HG03571 (cell line): ENCODE measurements at regions not wholly inside any gene's neighbourhood (a gene's known extent, or its start where the extent isn't known, plus 50 kb on each side); places are given as distances from the start of the nearest gene placed in this dataset.

Experiments used
- ATAC-seq: cut with Tn5 transposase; IDR thresholded peaks from one replicate; pipeline ENCODE4 v1.9.1; 2021; ENCODE audit not compliant: unreplicated experiment

DNA sequence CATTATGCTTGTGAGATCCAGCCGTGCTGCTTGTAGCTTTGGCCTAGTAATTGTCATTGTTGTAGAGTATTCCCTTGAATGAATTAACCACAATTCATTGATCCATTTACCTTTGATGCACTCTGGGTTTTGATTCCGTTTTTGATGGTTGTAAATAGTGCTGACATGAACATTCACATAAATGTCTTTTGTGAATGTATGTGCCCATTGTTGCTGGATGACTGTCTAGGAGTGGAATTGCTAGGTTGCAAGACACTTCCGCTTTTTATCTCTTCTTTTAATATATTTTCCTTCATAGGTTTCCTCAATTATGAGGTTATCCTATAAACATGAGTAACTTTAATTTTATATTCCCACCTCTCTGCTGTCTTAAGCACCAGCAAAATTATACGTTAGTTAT is 104.8 kb upstream of the CCDC68 start:
- ATAC-seq = no peak

DNA sequence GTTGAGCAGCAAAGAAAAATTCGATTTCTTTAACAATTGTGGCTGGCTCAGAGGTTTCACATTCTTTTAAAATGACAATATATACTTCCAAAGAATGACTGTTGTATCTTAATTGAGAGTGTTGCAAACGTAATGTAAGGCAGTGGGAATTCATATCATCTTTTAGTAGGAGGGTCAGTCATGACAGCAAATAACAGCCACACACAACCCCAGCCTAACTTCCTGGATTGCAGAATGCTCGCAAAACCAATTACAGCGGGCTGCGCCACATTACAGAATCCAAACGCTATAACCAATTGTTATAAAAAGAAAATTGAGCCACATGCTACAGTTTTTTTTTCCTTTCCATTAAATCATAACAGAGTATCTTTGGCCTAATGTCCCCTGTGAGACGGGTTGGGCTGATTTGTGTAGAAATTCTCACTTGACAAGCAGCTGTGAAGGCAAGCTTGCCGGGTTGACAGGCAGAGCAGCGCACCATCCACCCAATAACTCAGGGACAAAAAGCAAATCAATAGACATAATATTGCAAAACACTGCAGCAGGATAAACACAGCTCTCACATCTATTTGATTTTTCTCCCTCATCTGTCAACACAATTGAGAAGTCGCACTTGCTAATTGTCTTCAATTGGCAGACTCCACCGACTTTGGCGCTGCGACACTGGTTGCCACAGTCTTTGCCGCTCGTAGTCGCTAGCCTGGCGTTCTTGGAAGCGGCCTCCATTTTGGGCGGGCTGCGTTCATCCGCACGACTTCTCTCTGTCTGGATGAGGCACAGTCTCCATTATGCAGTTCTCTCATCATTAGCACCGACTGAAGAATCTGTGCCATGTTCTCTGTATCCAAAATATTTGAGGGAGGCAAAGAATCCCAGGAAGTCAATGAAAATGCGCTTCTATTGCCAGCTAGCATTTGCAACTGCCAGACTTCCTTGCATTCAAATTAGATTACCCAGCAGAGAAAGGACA is 95.0 kb upstream of the CCDC68 start:
- no peak for ATAC-seq

DNA sequence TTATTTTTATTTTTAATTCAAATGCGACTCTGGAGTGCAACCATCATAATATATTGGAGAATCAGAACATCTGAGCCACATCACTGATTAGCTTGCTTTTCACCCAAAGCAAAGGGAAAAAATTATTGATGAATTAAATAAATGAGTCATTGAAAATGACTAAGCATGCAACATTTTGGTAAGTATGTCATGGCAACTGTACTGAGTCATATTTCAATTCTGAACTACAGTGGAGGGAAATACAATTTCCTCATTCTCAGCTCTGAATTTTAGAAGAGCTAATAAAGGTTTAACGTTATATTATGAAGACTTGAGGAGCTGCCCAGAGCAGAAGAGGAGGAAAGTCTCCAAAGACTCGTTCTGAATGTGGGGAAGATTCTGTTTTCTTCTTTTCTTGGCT is 89.6 kb upstream of the CCDC68 start:
- ATAC-seq = no peak

DNA sequence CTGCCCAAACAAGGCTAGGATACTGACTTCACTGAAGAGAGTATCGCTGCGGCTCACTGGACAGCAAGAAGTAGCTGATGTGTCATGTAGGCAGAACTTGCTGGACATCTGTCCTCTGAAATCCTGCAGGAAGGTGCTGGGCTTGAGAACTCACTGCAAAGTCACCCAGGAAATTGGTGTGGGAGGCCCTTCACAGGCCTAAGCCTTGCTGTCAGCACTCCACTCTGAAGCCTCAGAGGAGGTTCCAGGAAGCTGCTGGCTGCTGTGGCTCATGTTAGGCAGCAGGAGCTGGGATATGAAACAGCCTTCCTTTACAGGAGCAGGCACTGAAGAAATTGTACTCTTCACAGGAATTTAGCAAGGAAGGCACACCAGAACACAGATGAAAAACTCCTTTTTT is 88.3 kb upstream of the CCDC68 start:
- no peak for ATAC-seq

DNA sequence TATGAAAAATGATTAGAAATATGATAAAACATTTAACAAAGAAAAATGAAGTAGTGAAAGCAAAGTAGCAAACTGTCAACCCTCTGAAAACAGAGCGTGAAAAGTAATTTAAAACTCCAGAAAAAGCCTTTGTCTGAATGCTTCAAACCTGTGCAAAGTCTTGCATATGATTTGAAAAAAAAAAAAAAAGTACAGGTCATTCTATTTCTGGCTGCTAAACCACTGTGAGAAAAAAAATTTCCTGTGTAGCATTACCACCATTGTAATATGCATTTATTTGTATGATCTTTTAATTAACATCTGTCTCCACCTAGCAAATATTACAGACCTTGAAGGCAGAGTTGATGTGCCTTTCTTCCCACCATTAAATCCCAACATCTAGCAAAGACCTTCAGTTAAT is 82.1 kb upstream of the CCDC68 start:
- ATAC-seq = no peak

DNA sequence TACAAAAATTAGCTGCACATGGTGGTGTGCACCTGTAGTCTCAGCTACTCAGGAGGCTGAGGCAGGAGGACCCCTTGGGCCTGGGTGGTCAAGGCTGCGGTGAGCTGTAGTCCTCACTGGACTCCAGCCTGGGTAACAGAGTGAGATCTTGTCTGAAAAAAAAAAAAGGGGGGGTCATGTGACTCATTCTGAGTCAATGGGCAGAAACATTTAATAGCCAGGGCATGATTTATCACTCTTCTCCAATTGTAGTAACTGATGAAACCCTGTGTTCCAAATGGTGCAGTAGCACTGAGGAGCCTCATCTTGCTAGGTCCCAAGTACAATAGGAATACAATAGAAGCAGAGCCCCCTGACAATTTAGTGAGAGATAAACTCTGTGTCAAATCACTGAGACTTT is 78.9 kb upstream of the CCDC68 start:
- ATAC-seq = no peak

DNA sequence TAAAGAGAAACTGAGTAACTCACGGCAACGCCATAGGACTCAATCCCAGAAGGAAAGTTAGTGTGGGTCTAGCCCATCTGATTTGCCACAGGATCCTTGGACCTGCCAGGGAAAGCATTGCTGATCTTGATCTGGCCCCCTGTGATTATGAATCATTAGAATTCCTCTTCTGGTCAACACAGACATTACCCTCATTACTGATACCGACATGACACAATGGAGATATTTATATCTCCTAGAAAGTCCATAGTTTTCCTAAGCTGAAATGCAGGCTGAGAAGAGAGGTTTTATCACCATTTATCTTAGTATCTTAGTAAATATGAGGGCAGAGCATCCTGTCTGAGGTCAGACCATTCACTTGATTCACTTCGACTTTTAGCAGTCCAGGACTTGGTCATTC is 75.5 kb upstream of the CCDC68 start:
- no peak for ATAC-seq

DNA sequence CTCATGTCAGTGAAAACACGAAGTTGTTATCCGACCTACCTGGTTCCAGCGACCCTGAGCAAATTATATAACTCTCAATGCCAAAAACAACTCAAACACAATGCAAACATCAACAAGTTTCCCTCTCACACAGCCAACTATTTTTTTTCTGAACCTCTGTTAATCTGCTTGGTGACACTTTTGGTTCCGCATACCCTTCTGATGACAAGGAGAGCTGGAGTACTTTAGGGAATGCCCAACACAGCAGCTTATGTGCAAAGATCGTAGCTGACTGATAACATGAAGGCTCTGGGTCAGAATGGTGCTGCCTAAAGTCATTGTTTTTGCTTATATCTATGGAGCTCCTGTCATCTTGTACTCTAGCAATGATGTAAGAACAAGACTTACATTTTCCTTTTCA is 72.7 kb upstream of the CCDC68 start:
- no peak for ATAC-seq

DNA sequence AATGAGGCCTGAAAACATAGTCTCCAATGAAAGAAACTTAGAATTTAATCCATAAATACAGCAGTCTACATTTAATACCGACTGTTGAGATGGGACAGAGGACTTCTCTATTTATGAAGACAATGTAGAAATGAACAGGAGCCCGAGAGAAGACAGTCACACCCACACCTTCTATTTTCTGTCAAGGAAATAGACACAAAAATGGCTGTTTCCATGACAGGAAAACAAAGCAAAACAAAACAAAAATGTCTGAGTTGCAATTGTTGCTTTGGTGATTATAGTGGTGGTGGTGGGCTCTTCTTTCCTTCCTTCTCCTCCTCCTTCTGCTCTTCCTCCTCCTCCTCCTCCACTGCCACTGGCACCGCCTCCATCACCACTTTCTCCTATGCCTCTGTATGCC is 72.3 kb upstream of the CCDC68 start:
- ATAC-seq = no peak

DNA sequence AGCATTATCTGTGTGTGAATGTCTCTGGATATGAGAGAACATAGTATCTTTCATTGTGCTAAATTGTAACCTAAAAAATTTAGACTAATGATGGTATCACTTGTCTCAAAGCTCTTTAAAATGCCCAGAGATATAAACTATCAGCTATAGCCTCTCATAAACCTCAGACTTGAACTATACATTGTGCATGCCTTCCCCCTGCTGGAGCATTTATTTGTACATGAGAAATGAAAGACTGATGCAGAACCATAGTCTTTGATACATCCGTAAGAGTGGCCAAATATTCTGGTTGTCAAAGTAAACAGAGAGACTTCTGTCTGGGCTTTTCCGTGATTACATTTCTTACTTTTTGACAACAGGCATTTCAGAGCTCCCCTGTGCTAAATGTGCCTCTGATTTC is 71.9 kb upstream of the CCDC68 start:
- ATAC-seq = no peak

DNA sequence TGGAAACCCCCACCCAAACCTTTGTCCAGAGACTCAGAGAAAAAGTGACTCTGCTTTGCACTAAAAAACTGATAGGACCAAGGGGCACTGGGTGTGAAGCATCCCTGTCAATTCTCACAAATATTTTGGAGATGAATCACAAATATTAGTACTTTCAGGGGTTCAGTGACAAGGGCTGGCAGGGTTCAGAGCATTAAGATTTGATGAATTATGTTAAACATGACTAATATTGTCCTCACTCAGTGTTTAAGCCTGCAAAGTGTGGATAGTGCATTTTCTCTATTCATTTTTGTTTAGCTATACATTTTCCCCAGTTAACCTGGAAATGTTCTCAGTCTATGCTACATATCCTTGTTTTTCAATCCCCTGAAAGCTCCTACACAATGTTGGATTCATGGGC is 65.3 kb upstream of the CCDC68 start:
- no peak for ATAC-seq

DNA sequence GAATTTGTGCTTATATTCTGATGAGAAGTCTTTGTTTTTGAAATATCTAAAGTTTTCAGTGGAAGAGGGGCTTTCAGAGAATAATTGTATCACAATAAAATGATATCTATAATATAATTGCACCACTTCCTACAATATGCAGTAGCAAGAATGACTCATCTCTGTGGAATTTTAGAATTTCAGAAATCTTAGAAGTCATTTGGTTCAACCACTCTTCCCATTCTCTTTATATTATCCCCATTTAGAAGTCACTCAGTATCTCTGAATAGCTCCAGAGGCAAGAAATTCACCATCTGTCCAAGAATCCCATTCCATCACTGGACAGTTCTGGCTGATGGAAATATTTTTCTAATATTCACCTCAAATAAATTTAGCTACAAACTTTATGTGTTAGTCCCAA is 59.3 kb upstream of the CCDC68 start:
- ATAC-seq = no peak

DNA sequence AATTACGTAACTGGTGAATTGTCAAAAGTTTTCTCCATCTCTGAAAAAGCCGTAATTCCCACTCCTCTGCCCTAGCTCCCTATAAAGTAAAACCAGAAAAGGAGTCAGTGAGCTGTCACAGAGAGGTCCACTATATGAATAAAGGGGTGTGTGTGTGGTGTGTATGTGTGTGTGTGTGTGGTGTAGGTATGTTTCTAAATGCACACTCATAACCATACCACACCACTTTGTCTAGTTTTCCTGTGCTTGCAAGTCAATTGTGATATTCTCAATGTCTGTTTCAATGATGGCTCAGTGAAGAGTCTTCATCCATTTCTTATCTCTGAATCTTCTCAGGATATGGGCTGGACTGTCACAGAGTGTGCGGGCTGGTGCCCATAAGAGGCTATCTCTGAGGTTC is 54.8 kb upstream of the CCDC68 start:
- no peak for ATAC-seq

DNA sequence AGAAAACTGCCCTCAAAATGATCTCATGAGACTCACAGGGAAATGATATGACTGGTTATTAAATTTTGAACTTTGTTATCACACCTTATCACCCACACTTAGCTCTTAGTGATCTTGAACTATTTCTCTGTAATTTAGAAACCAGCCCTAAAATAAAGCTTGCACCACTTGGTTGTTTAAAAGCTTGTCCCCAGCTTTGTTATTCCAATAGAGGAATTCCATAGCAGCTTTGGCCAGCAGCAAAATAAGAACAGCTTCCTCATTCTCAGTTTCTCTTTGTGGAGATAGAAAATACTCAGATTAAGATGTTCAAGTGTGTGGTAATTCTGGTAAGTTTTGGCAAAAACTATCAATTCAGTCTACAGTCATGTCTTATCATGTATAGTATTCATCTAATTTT is 54.4 kb upstream of the CCDC68 start:
- ATAC-seq = no peak

DNA sequence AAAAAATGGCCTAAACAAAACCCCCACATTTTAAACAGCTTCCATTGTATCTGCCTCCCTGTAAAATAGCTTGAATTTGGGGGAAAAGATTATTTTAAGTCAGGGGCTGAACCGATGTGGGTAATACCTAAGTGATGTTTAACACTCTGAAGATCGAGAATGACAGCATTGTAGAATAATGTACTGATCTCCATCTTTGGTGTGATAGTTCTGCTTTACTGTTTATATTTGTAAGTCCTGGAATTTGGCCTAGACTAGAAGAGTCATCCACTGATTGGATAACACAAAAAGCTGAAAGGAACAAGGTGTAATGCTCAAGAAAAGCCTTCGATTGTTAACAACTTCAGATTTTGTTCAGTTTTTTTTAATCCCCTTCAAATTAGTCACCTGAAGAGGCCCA is 53.8 kb upstream of the CCDC68 start:
- ATAC-seq = no peak

DNA sequence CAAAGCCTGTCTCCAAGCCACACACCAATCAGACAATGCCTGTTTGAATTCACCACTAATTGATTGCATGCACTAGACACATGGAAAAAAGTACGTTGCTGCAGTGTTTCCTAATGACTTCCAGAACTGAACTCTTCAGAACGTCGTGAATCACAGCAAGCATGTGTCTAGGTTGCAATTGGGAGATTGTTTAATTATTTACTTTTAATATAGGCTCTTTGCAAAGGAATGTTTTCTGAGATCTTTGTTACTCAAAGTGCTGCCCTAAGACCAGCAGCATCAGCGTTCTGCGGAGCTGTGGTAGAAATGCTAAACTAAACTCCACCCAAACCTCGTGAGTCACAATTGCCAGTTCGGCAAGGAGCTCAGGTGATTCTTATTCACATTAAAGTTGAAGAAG is 52.7 kb upstream of the CCDC68 start:
- ATAC-seq = no peak
